ENCODE measurements at regions not wholly inside any gene's neighbourhood (a gene's known extent, or its start where the extent isn't known, plus 50 kb on each side); places are given as distances from the start of the nearest gene placed in this dataset.

DNA sequence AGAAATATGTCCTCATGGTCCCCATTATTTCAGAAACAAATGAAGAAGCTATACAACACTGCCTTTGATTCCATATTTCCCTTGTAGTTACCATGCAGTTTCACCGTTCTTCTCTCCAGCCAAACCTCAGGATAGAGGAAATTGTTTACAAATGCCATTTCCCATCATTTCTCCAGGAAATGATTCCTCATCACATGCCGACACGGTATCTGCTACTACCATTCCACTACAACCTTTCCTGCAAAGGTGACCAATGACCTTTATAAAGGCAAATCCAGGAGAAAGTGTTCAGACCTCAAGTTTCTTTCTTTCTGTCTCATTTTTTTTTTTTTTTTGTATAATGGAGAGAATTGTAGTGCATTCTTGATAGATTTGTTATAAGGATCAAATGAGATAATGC, 460.8 kb upstream of the CDH20 start:
- CTCF ChIA-PET = no interaction called here
- Mint-ChIP-seq H3K27ac (no peak overlapping the region), H3K4me3 (no peak overlapping the region), H3K36me3 (ENCODE audit: low read depth) (no peaks in the 10 kb centered on the region), H3K27me3 (no peaks in the 10 kb centered on the region), H3K9me3 (peaks cover 5% of the 10 kb centered on the region), H3K4me1 (ENCODE audit: low read depth) (no peaks in the 10 kb centered on the region)
- DNase-seq (no peak), ATAC-seq (no peak)
- intact Hi-C loops (cut with micrococcal nuclease) = no loop called here
- POLR2A ChIA-PET = no interaction called here
- no peak for TF ChIP-seq CTCF (IDR thresholded peaks at IDR 0.05)

DNA sequence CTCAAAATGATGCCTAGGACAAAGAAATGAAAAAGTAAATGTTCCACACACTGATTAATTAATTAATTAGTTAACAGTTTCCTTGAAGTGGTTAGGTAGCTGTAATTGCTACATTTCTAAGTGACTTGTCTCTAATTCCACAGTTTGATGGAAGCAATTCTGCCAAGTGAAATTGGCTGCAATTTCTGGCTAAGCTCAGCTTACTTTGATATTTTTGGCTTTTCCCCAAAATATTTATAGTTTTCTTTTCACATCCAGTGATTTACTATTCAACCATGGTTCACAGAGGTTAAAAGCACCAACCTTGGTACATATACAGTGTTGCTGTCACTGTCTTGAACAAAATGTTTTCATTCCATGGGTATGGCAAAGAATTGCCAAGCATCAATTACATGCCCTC, 459.5 kb upstream of the CDH20 start:
- peaks cover 5% of the 10 kb centered on the region for H3K9me3 Mint-ChIP-seq
- no peak for TF ChIP-seq CTCF (IDR thresholded peaks at IDR 0.05)
- H3K27me3 Mint-ChIP-seq = no peaks in the 10 kb centered on the region
- DNase-seq (no peak), ATAC-seq (no peak)
- intact Hi-C loops (cut with micrococcal nuclease) = no loop called here
- H3K27ac Mint-ChIP-seq = no peak overlapping the region
- no peaks in the 10 kb centered on the region for H3K36me3 Mint-ChIP-seq (ENCODE audit: low read depth)
- no peak overlapping the region for H3K4me3 Mint-ChIP-seq
- no peaks in the 10 kb centered on the region for H3K4me1 Mint-ChIP-seq (ENCODE audit: low read depth)
- POLR2A ChIA-PET = no interaction called here
- CTCF ChIA-PET = no interaction called here

DNA sequence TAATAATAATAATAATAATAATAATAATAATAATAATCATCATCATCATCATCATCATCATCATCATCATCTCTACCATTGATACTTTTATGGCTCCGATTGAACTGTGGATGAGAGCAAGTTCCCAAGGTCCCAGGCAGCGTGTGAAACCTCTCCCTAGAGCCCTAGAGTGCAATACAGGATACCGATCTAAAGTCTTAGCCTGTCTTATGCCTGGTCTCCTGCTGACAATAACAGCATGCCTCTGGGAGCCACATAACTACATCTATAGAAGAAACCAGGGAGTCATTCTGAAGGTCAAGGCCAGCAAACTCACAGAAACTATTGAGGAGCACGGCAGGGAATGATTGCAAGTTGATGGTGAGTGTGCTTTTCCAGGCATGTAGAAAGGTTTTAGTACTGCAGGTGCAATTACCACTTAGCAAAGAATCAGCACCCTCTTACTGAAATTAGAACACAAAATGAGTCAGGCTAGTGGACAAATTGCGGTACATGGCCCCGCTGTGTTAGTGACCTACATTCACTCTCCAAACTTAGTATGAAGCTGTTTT, 457.2 kb upstream of the CDH20 start:
- Mint-ChIP-seq H3K27ac (no peak overlapping the region), H3K4me3 (no peak overlapping the region), H3K27me3 (no peaks in the 10 kb centered on the region), H3K36me3 (ENCODE audit: low read depth) (no peaks in the 10 kb centered on the region), H3K9me3 (peaks cover 4% of the 10 kb centered on the region), H3K4me1 (ENCODE audit: low read depth) (no peaks in the 10 kb centered on the region)
- no peak for DNase-seq
- ChIA-PET CTCF (no interaction called here), POLR2A (no interaction called here)
- no peak for ATAC-seq
- intact Hi-C loops (cut with micrococcal nuclease) = no loop called here
- TF ChIP-seq CTCF (IDR thresholded peaks at IDR 0.05) = no peak

- H3K27me3 Mint-ChIP-seq = no peaks in the 10 kb centered on the region
- no peak for DNase-seq
- CTCF ChIA-PET = no interaction called here
Measured at GRCh38 chr18:60880184-60880583, 453.0 kb upstream of the CDH20 start.

GRCh38 chr18:60883587-60883986, 449.6 kb upstream of the CDH20 start:
- POLR2A ChIA-PET = no interaction called here
- H3K9me3 Mint-ChIP-seq = no peaks in the 10 kb centered on the region
- no peak for DNase-seq
- CTCF ChIA-PET = no interaction called here
- H3K27me3 Mint-ChIP-seq = no peaks in the 10 kb centered on the region
- ATAC-seq = no peak
- TF ChIP-seq CTCF (IDR thresholded peaks at IDR 0.05) = no peak
- intact Hi-C loops (cut with micrococcal nuclease) = no loop called here
- H3K36me3 Mint-ChIP-seq (ENCODE audit: low read depth) = no peaks in the 10 kb centered on the region
- no peaks in the 10 kb centered on the region for H3K4me1 Mint-ChIP-seq (ENCODE audit: low read depth)
- H3K4me3 Mint-ChIP-seq = no peak overlapping the region
- H3K27ac Mint-ChIP-seq = no peak overlapping the region

More at GRCh38 chr18:60880184-60880583, 453.0 kb upstream of the CDH20 start:
- no peak for ATAC-seq
- Mint-ChIP-seq H3K4me3 (no peak overlapping the region), H3K27ac (no peak overlapping the region), H3K36me3 (ENCODE audit: low read depth) (no peaks in the 10 kb centered on the region), H3K9me3 (peaks cover 1% of the 10 kb centered on the region), H3K4me1 (ENCODE audit: low read depth) (no peaks in the 10 kb centered on the region)
- no peak for TF ChIP-seq CTCF (IDR thresholded peaks at IDR 0.05)
- POLR2A ChIA-PET = no interaction called here
- intact Hi-C loops (cut with micrococcal nuclease) = no loop called here

All from activated CD8-positive, alpha-beta T cell treated with anti-CD3 and anti-CD28 coated beads for 36 hours (primary cell).